IPS-11a (cell line): ENCODE measurements at regions not wholly inside any gene's neighbourhood (a gene's known extent, or its start where the extent isn't known, plus 50 kb on each side); places are given as distances from the start of the nearest gene placed in this dataset.
"Not testable (repeated sequence)": the region's sequence is repeated elsewhere in the genome, so short reads cannot be mapped to it uniquely, and the experiment has no call there.

Source experiments
- H3K4me3 ChIP-seq: one replicate; pipeline ENCODE4 v1.5.1; 2013; ENCODE audit warnings: low read depth, low read length, control low read depth

- H3K4me3 ChIP-seq, result no peak overlapping the region
Measured at GRCh38 chr5:25764733-25765132, 1120.0 kb upstream of the CDH10 start.

- no peak overlapping the region for H3K4me3 ChIP-seq
Measured at GRCh38 chr5:25763781-25764180, 1119.0 kb upstream of the CDH10 start.

DNA sequence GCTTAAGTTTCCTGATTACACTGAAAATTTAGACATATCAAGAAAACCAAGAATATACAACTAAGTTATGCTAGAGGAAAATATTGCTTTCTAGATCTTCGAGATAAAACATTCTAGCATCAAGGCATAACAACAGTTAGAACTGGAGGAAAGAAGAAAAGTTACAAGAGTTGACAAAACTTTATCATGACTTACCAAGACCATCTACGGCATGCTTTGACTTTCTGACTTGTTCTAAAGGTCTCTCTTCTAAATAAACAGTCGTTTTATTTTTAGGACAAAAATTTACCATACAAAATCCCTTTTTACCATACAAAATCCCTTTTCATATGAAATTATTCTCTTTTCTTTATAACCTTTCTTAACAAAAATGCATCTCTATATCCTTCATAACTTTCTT lies 1110.1 kb upstream of the CDH10 start:
- no peak overlapping the region for H3K4me3 ChIP-seq

GRCh38 chr5:25744908-25745307 lies 1100.1 kb upstream of the CDH10 start:
- no peak overlapping the region for H3K4me3 ChIP-seq

DNA sequence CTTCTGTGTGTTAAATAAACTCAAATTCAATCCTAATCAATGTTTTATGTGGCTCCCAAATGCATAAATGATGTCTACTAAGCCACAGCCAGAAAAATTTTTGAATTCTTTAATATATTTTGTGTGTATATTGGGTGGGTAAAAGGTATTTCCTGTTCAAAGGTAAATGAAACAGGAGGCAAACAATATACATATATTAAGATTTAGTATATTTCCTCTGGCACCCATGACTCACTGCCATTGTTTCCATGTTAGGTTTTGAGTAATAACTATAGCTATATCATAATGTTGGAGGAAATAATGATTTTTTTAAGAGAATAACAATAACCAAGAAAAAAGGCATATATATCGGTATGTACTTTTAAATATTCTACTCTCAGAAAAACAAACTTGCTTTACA lies 1071.9 kb upstream of the CDH10 start:
- H3K4me3 ChIP-seq, result no peak overlapping the region

- H3K4me3 ChIP-seq, result no peak overlapping the region
Measured at GRCh38 chr5:25713259-25713658, 1068.5 kb upstream of the CDH10 start.

GRCh38 chr5:25707093-25707492 lies 1062.3 kb upstream of the CDH10 start:
- H3K4me3 ChIP-seq, result no peak overlapping the region

DNA sequence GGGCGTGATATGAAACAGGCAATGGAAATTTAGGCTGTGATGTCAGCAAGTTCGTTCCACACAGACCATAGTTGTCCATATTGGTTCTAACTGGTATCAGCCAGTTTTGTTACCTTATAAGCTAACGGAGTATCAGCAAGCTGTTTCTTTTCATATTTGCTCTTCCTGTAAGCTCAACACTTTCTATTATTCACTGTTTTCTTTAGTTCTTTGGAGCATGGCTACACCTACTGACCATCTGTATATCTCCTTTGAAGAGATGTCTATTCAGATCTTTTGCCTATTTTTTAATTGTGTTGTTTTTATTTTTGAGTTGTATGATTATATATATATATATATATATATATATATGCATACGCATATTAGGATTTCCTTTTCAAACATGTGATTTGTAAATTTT lies 1057.2 kb upstream of the CDH10 start:
- H3K4me3 ChIP-seq, result no peak overlapping the region

DNA sequence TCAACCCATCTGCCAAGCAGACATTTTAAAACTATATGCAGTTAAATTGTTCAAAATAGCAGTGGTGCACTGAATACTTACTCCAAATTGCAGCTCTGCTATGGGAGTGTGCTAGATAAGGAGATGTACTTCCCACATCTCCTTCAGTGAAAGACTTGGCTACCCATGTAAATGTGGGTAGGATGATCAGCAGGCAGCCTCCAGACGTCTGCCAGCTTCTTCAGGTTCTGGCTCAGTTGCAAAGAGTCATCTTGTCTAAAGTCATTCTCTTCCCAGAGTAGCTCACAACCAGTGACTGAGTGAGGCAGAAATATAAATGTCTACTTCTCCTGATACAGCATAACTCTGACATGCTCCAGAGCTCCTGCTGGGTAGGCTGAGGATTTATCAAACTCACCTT lies 1050.0 kb upstream of the CDH10 start:
- H3K4me3 ChIP-seq, result no peak overlapping the region

DNA sequence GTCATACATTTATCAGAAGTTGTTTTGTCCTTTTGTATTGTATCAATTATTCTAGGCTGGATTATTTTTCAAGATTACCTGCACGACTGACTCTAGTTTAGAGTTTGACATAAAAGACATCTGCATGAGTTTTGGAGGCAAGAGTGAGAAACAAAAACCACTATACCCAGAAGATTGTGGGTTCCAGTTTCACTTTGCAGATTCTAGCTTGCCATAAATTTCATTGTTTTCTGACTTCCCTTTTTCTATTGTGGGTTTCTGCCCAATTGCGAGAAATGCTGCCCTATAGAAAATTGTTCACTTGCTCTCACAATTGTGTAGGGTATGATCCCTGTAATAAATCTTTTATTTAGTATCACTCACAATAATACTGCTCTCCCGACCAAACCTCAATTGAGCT lies 1043.4 kb upstream of the CDH10 start:
- H3K4me3 ChIP-seq, result no peak overlapping the region

GRCh38 chr5:25669645-25670401 lies 1025.0 kb upstream of the CDH10 start:
- no peak overlapping the region for H3K4me3 ChIP-seq

DNA sequence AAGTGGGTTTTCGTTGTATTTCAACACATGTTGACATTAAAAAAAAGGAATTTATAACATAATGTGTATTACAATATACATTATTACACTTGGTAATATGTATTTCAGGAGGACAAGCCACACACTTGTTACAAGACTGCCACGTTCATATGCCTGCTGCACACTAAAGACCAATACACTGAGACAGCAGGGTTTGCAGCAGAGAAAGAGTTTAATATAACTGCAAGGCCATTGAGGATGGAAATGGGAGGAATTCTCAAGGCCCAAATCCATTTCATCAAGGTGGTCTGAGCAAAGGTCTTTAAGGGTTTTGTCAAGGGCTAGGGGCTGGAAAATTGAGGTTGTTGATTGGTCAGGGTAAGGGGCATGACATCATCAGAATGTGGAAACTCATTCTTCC lies 1017.8 kb upstream of the CDH10 start:
- no peak overlapping the region for H3K4me3 ChIP-seq

- not testable (repeated sequence) for H3K4me3 ChIP-seq
Measured at GRCh38 chr5:25650316-25650715, 1005.5 kb upstream of the CDH10 start.

DNA sequence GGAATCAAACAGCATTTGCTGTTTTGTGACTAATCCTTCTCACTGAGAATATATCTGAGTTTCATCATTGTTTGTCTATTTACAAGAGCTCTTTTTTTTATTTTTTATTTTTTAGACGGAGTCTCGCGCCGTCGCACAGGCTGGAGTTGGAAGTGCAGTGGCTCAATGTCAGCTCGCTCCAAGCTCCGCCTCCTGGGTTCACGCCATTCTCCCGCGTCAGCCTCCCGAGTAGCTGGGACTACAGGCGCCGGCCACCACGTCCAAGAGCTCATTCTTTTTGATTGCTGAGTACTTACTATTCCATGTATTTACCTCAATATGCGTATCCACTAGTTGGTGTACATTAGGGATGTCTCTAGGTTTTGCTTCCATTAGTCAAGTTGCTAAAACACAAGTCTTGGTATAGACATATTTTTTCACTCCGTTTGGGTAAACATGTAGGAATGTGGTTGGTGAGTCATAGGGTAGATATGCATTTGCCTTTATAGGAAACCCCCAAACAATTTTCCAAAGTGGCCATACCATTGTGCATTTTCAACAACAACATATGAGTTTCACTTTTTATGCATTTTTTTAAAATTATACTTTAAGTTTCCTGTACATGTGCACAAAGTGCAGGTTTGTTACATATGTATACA lies 1005.0 kb upstream of the CDH10 start:
- H3K4me3 ChIP-seq, result no peak overlapping the region

DNA sequence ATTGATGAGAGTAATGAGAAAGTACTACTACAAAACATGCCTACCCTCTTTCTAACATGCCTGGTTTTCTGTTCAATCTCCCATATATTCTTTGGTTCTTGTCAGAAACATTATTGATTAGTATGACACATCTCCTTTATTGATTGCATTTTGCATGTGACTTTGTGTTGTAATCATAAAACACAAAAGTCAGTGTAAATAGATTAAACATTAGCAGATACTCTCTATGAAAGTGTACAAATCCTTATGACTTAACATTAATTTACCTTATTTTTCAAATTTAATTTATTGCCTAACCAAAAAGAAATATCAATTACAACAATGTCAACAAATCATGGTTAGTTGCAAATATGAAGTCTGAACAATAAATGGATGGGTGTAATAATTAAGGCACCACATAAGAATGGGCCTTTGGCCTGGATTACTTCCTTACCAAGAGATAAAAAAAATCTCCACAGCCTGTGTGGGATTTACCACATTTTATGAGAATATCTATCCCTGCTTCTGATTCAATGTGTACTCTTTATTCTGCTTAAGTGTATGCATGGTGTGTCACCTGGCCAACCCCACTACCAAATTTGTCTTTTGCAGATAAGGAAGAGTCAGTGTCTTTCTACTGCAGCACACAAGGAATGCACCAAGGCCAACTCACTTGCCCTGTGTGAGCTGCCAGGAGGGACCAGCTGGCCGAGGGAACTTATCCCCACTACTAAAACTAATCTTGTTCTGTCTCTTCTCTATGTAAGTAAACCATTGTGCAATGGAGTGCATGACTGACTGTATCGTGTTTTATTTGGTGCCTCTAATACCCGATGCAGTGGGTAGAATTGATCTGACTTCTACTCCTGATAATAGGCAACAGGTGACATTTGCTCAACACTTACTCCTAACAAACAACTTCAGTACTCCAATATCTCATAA lies 1001.9 kb upstream of the CDH10 start:
- no peak overlapping the region for H3K4me3 ChIP-seq

- no peak overlapping the region for H3K4me3 ChIP-seq
Measured at GRCh38 chr5:25641124-25641523, 996.3 kb upstream of the CDH10 start.

- H3K4me3 ChIP-seq, result no peak overlapping the region
Measured at GRCh38 chr5:25619273-25619672, 974.5 kb upstream of the CDH10 start.

DNA sequence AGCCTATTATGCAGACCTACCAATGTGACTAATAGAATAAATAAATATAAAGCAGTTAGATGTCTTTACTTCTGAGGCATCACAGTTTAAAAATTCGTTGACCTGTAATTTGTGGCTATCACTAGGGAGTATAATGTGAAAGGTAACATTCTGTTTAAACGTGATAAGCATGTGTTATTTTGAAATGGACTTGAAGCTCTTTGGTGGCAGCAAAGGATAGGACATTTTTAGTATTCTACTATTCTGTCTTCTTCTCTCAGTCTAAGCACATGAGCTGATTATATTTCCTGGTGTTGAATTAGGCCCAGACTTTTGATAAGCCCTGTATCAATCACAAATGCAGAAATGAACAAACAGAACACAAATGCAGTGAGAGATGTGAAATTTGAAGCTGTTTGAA lies 974.0 kb upstream of the CDH10 start:
- H3K4me3 ChIP-seq, result no peak overlapping the region

- no peak overlapping the region for H3K4me3 ChIP-seq
Measured at GRCh38 chr5:25614466-25614865, 969.7 kb upstream of the CDH10 start.

DNA sequence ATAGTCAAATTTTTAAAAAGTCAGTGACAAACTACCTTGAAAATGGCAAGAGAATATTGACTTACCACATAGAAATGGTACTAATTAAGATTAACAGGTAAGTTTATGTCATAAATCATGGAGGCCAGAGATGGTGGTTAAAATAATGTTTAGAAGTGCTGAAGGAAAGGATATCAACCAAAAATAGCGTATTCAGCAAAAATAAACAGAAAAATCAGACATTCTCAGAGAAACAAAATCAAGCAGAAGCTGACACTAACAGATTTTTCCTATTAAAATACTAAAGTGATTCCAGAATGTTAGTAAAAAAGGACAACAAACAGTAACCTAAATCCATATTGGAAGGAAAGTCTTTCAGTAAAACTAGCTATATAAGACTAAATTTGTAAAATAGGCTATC lies 959.9 kb upstream of the CDH10 start:
- H3K4me3 ChIP-seq, result no peak overlapping the region

- no peak overlapping the region for H3K4me3 ChIP-seq
Measured at GRCh38 chr5:25579111-25579510, 934.3 kb upstream of the CDH10 start.

DNA sequence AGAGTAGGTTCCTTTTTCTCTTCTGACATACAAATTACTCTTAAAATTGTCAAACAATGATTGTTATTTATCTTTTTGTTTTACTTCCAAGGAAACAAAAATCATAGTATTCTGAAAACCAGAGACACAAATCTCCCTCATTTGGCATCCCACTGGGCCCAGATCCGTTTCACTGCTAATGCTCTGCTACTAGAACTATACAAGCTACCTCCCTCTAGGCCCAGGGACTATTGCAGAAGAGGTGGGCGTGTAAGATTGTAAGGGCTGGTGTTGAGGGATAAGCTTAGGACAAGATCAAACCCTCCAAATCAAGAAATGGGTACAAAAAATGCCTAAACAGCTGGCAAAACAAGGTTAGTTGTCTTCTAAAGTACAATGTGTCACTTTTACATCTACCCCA lies 928.9 kb upstream of the CDH10 start:
- no peak overlapping the region for H3K4me3 ChIP-seq
